SK-N-MC (cell line): ENCODE measurements at regions not wholly inside any gene's neighbourhood (a gene's known extent, or its start where the extent isn't known, plus 50 kb on each side); places are given as distances from the start of the nearest gene placed in this dataset.

Experiments
- EZH2 ChIP-seq: fragments of 200-600 bp; sonication (generic); IDR thresholded peaks from one replicate; pipeline ENCODE4 v1.6.1; 2017; ENCODE audit warnings: antibody characterized with exemption
- POLR2AphosphoS5 ChIP-seq: IDR thresholded peaks from 2 replicates; pipeline ENCODE4 v1.6.1; 2012; ENCODE audit warnings: mild to moderate bottlenecking, low read depth, low read length, borderline replicate concordance

DNA sequence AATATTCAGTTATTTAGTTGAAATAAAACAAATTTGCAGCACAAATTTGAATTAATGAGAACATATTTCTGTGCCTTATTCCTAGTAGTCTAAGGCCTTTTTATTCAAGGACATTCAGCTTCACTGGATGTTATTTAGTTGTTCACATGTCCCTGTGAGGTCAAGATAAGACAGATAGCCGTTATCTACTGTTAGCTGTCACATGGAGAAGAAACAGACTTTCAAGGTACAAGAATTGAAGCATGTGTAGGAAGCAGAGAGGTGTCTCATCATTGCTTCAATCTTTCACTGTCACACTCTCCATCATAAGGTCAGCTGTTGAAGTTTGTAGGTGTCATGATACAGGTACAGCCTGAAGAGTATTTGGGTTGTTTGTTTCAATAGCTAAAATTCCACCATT is 112.9 kb upstream of the JAG1 start:
- TF ChIP-seq POLR2AphosphoS5 (no peak), EZH2 (no peak)
